ENCODE measurements at regions not wholly inside any gene's neighbourhood (a gene's known extent, or its start where the extent isn't known, plus 50 kb on each side); places are given as distances from the start of the nearest gene placed in this dataset.

GRCh38 chr5:144086295-144086694, 84.2 kb downstream of the YIPF5 start:
- no peak for TF ChIP-seq PRDM10 (CRISPR knock-in tag; IDR thresholded peaks at IDR 0.05; ENCODE audit: low read depth)
- TF ChIP-seq CREB3 (CRISPR knock-in tag; IDR thresholded peaks at IDR 0.05): no peak
- TF ChIP-seq SIX4 (CRISPR knock-in tag; IDR thresholded peaks at IDR 0.05): no peak
- no peak for TF ChIP-seq RAD21 (CRISPR knock-in tag; IDR thresholded peaks at IDR 0.05)
- no peak for TF ChIP-seq ARID2 (CRISPR knock-in tag; IDR thresholded peaks at IDR 0.05; ENCODE audit: borderline replicate concordance)
- no peak for TF ChIP-seq ZNF572 (CRISPR knock-in tag; IDR thresholded peaks at IDR 0.05)
- no peak for TF ChIP-seq U2AF2 (IDR thresholded peaks at IDR 0.05; ENCODE audit: low read depth, low read length)
- TF ChIP-seq CTCF (CRISPR knock-in tag; IDR thresholded peaks at IDR 0.05): no peak
- TF ChIP-seq THAP7 (CRISPR knock-in tag; IDR thresholded peaks at IDR 0.05): no peak
- TF ChIP-seq RFX3 (CRISPR knock-in tag; IDR thresholded peaks at IDR 0.05): no peak

All from HepG2 (cell line).